ENCODE measurements at regions not wholly inside any gene's neighbourhood (a gene's known extent, or its start where the extent isn't known, plus 50 kb on each side); places are given as distances from the start of the nearest gene placed in this dataset.

GRCh38 chr9:73237140-73237539 lies 85.5 kb downstream of the ANXA1 start:
- TF ChIP-seq CTCF (IDR thresholded peaks at IDR 0.05; ENCODE audit: insufficient read depth, low read depth, low read length, missing control alignments) = no peak
- no peak overlapping the region for H3K4me3 ChIP-seq (ENCODE audit: low read depth, low read length)
- no peak for DNase-seq (ENCODE audit: low read depth)

GRCh38 chr9:73239570-73240265 lies 88.1 kb downstream of the ANXA1 start:
- no peak overlapping the region for H3K4me3 ChIP-seq (ENCODE audit: low read depth, low read length)
- TF ChIP-seq CTCF (IDR thresholded peaks at IDR 0.05; ENCODE audit: insufficient read depth, low read depth, low read length, missing control alignments) = no peak
- no peak for DNase-seq (ENCODE audit: low read depth)

GRCh38 chr9:73243078-73243477 lies 91.4 kb downstream of the ANXA1 start:
- DNase-seq (ENCODE audit: low read depth) = no peak
- H3K4me3 ChIP-seq (ENCODE audit: low read depth, low read length) = no peak overlapping the region
- no peak for TF ChIP-seq CTCF (IDR thresholded peaks at IDR 0.05; ENCODE audit: insufficient read depth, low read depth, low read length, missing control alignments)

- no peak for TF ChIP-seq CTCF (IDR thresholded peaks at IDR 0.05; ENCODE audit: insufficient read depth, low read depth, low read length, missing control alignments)
- no peak overlapping the region for H3K4me3 ChIP-seq (ENCODE audit: low read depth, low read length)
- DNase-seq (ENCODE audit: low read depth) = no peak
Measured at GRCh38 chr9:73259086-73259696, 107.5 kb downstream of the ANXA1 start.

GRCh38 chr9:73260506-73260905 lies 108.8 kb downstream of the ANXA1 start:
- no peak for TF ChIP-seq CTCF (IDR thresholded peaks at IDR 0.05; ENCODE audit: insufficient read depth, low read depth, low read length, missing control alignments)
- H3K4me3 ChIP-seq (ENCODE audit: low read depth, low read length) = no peak overlapping the region
- no peak for DNase-seq (ENCODE audit: low read depth)

GRCh38 chr9:73264631-73265030 lies 113.0 kb downstream of the ANXA1 start:
- H3K4me3 ChIP-seq (ENCODE audit: low read depth, low read length) = no peak overlapping the region
- no peak for TF ChIP-seq CTCF (IDR thresholded peaks at IDR 0.05; ENCODE audit: insufficient read depth, low read depth, low read length, missing control alignments)
- DNase-seq (ENCODE audit: low read depth) = no peak

GRCh38 chr9:73265876-73266275 lies 114.2 kb downstream of the ANXA1 start:
- TF ChIP-seq CTCF (IDR thresholded peaks at IDR 0.05; ENCODE audit: insufficient read depth, low read depth, low read length, missing control alignments) = no peak

More at GRCh38 chr9:73265876-73266275, 114.2 kb downstream of the ANXA1 start:
- H3K4me3 ChIP-seq (ENCODE audit: low read depth, low read length) = no peak overlapping the region
- DNase-seq (ENCODE audit: low read depth) = no peak
